Activated CD8-positive, alpha-beta T cell treated with anti-CD3 and anti-CD28 coated beads for 36 hours (primary cell): ENCODE measurements at regions not wholly inside any gene's neighbourhood (a gene's known extent, or its start where the extent isn't known, plus 50 kb on each side); places are given as distances from the start of the nearest gene placed in this dataset.

Experiments used
- ATAC-seq: fragments of 200-7000 bp; cut with Tn5 transposase; one replicate; pipeline ENCODE4 v1.10.0; 2021; ENCODE audit warnings: mild to moderate bottlenecking, moderate library complexity
- CTCF ChIA-PET: fragments of 350-600 bp; sonication (Branson Sonifier 250); formaldehyde crosslinking; loops from one replicate; lab custom pipeline; 2021; ENCODE audit warnings: antibody characterized with exemption; lab: Charles Lee
- POLR2A ChIA-PET: fragments of 350-600 bp; sonication (Branson Sonifier 250); formaldehyde crosslinking; loops from one replicate; lab custom pipeline; 2021; ENCODE audit warnings: antibody characterized with exemption; lab: Charles Lee
- DNase-seq: peaks from one replicate; pipeline ENCODE4 v3.0.0-alpha.2; 2020
- H3K27ac Mint-ChIP-seq: one replicate; pipeline ENCODE4 v1.8.0; 2021; ENCODE audit warnings: mild to moderate bottlenecking, mixed read lengths
- H3K27me3 Mint-ChIP-seq: one replicate; pipeline ENCODE4 v1.8.0; 2021; ENCODE audit warnings: mixed read lengths
- H3K36me3 Mint-ChIP-seq: one replicate; pipeline ENCODE4 v1.8.0; 2021; ENCODE audit warnings: low read depth, mixed read lengths
- H3K4me1 Mint-ChIP-seq: one replicate; pipeline ENCODE4 v1.8.0; 2021; ENCODE audit warnings: low read depth, mixed read lengths
- H3K4me3 Mint-ChIP-seq: one replicate; pipeline ENCODE4 v1.8.0; 2021; ENCODE audit warnings: mild to moderate bottlenecking, moderate library complexity, mixed read lengths
- H3K9me3 Mint-ChIP-seq: one replicate; pipeline ENCODE4 v1.8.0; 2021; ENCODE audit warnings: mixed read lengths
- CTCF ChIP-seq: fragments of 200-600 bp; IDR thresholded peaks from one replicate; pipeline ENCODE4 v1.8.0; 2022; ENCODE audit warnings: antibody characterized with exemption, mild to moderate bottlenecking
- intact Hi-C: fragments of 100-400 bp; cut with micrococcal nuclease; formaldehyde crosslinking; loops from one replicate; pipeline ENCODE4 v1.10.0; 2022

- Mint-ChIP-seq H3K9me3 (no peaks in the 10 kb centered on the region), H3K4me3 (no peak overlapping the region), H3K36me3 (no peaks in the 10 kb centered on the region), H3K27ac (no peak overlapping the region), H3K27me3 (peaks cover 2% of the 10 kb centered on the region), H3K4me1 (no peaks in the 10 kb centered on the region)
- no peak for ATAC-seq
- intact Hi-C loops = loop anchor here (5.0 kb wide), 1 partner anchor 236 kb away; no protein-coding TSS in a partner anchor
- no peak for DNase-seq
- POLR2A ChIA-PET = interaction anchor here (3.3 kb wide), 1 partner anchor 11 kb away, joined by 15 read pairs; no protein-coding TSS in a partner anchor
- CTCF ChIA-PET = interaction anchor here (0.9 to 4.0 kb wide), 8 partner anchors 8 to 270 kb away, joined by 3 to 33 read pairs (median 4); no protein-coding TSS in a partner anchor
- no peak for TF ChIP-seq CTCF
These were observed 199.2 kb downstream of the TFCP2L1 start for GRCh38 chr2:121085801-121086200.

- no peak overlapping the region for H3K4me3 Mint-ChIP-seq
- H3K27me3 Mint-ChIP-seq = peaks cover 2% of the 10 kb centered on the region
- ATAC-seq (no peak), DNase-seq (no peak)
- H3K4me1 Mint-ChIP-seq = no peaks in the 10 kb centered on the region
- ChIA-PET CTCF (interaction anchor here (1.4 to 4.0 kb wide), 5 partner anchors 8 to 269 kb away, joined by 4 to 33 read pairs (median 6); no protein-coding TSS in a partner anchor), POLR2A (interaction anchor here (3.3 kb wide), 1 partner anchor 11 kb away, joined by 15 read pairs; no protein-coding TSS in a partner anchor)
- intact Hi-C loops = loop anchor here (5.0 kb wide), 1 partner anchor 236 kb away; no protein-coding TSS in a partner anchor
- no peaks in the 10 kb centered on the region for H3K36me3 Mint-ChIP-seq
- no peaks in the 10 kb centered on the region for H3K9me3 Mint-ChIP-seq
- H3K27ac Mint-ChIP-seq = no peak overlapping the region
- no peak for TF ChIP-seq CTCF
These were observed 198.6 kb downstream of the TFCP2L1 start for GRCh38 chr2:121086450-121086849.

GRCh38 chr2:121087117-121087516, 197.9 kb downstream of the TFCP2L1 start:
- Mint-ChIP-seq H3K4me1 (no peaks in the 10 kb centered on the region), H3K27me3 (peaks cover 2% of the 10 kb centered on the region), H3K27ac (no peak overlapping the region), H3K9me3 (peaks cover 2% of the 10 kb centered on the region), H3K36me3 (no peaks in the 10 kb centered on the region), H3K4me3 (no peak overlapping the region)
- DNase-seq (no peak), ATAC-seq (no peak)
- ChIA-PET POLR2A (no interaction called here), CTCF (interaction anchor here (1.1 to 4.0 kb wide), 3 partner anchors 9 to 315 kb away, joined by 3 to 33 read pairs (median 4); no protein-coding TSS in a partner anchor)
- no peak for TF ChIP-seq CTCF
- intact Hi-C loops = loop anchor here (5.0 kb wide), 1 partner anchor 235 kb away; no protein-coding TSS in a partner anchor

DNA sequence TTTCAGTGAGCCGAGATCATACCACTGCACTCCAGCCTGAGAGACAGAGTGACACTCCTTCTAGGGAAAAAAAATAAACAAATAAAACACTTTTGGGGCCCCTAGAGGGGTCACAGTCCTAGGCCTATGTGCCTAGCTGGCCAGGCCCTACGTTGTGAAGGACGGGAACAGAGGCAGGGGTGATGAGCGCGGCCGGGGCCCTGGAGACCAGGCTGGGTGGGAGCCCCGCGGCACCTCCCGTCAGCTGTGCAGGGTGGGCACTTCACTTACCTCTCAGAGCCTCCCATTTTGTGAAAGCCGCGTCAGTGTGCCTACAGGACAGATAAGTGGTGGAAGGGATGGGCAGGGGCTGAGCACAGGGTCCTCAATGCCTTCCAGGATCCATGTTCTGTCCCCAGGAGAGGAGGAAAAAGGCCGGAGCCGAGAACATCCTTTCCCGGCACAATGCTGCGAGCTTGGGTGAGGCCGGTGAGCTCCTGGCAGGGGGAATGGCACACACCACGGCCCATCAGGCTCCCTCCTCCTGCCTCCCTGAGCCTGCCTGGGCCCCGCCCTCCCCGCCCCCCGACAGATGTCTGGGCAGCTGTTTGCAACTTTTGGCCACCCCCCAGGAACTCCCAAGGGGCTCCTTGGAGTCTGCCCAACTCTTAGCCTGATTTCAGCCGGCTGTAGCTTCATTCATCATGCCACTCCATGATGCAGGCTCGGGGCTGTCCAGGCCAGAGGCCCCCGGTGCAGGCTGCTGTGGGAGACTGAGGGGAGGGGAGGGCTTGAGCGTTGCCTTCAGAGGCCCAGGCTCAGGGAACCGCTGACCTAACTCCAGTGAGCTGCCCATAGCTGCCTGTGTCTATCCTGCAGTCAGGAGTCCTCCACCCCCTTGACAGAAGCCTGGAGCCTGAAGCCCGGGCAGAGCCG, 196.5 kb downstream of the TFCP2L1 start:
- Mint-ChIP-seq H3K4me3 (no peak overlapping the region), H3K27ac (no peak overlapping the region), H3K27me3 (peaks cover 5% of the 10 kb centered on the region), H3K36me3 (no peaks in the 10 kb centered on the region), H3K4me1 (no peaks in the 10 kb centered on the region), H3K9me3 (peaks cover 3% of the 10 kb centered on the region)
- ATAC-seq (no peak), DNase-seq (no peak)
- ChIA-PET CTCF (interaction anchor here (1.1 to 4.0 kb wide), 3 partner anchors 10 to 314 kb away, joined by 3 to 33 read pairs (median 4); no protein-coding TSS in a partner anchor), POLR2A (no interaction called here)
- no peak for TF ChIP-seq CTCF
- intact Hi-C loops = loop anchor here (5.0 kb wide), 1 partner anchor 234 kb away; no protein-coding TSS in a partner anchor
